ENCODE measurements at regions not wholly inside any gene's neighbourhood (a gene's known extent, or its start where the extent isn't known, plus 50 kb on each side); places are given as distances from the start of the nearest gene placed in this dataset.

DNA sequence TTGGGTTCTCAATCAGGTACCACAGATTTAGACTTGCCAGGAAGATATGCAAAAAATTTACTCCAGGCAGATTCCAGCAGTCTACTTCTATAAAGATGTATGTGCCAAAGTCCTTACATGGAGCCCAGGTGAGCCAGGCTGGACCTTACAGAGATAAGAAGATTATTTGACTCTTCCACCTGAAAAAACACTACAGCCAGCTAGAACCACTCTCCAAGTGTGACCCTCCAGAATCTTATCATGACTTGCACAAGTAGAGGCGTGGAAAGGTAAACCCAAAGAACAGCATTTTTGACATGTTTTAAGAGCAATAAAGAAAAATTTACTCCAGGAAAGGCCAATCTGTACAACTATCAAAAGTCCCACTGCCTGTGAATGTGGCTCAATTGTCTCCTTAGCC is 146.8 kb upstream of the DPT start:
- DNase-seq: no peak

DNA sequence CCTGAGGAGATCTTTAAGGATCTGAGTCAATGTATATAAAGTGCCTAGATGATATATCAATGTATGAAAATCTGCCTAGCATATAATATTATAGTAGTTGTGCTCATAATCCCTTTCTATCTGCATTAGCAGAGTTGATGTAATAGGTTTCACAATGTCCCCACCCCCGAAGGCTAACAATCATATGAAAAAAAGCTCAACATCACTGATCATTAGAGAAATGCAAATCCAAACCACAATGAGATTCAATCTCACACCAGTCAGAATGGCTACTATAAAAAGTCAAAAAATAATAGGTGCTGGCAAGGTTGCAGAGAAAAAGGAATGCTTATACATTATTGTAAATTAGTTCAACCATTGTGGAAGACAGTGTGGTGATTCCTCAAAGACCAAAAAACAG is 147.8 kb upstream of the DPT start:
- no peak for DNase-seq

GRCh38 chr1:168879896-168880734 is 151.1 kb upstream of the DPT start:
- DNase-seq: no peak

DNA sequence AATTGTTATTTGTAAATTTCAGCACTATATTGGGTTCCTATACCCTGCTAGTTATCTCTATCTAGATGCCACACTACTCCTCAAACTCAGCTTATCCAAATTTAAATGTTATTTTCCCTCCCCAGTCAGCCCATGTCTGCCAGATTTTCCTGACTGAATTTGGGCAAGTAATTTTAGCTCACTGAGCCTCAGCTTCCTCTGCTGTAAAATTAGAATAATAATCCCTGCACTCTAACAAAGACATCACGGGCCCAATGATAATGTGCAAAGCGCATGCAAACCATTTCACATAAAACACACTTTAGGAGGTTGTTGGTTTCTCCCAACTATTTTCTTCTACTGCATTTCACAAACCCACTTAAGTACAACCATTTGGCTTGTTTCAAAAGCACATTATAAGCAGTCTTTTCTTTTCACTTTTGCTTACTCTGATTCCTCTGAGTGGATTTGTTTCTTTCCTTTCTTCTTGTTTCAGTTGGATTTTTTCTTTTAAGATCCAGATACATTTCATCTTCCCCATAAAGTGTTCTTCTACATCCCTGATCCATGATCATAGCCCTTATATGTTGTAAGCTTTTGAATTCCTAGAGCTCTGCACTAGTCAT is 152.8 kb upstream of the DPT start:
- no peak for DNase-seq

DNA sequence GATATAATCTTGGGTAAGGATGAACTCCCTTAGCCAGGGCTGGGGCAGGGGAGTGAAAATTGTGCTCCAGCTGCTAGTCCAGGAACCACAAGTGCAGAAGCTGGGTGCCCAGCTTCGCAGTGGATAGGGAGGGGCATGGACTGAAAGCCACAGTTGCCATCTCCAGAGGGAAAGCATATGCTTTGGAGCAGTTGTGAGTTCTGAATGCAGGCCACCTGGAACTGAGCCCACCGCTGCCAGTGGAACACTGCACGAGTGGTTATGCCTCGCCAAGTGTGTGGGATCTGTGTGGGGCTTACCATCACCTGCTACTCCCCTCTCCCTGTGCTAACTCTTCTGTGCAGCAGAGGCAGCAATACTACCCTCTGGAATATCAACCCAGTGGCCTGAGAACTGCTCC is 158.4 kb upstream of the DPT start:
- DNase-seq: no peak

DNA sequence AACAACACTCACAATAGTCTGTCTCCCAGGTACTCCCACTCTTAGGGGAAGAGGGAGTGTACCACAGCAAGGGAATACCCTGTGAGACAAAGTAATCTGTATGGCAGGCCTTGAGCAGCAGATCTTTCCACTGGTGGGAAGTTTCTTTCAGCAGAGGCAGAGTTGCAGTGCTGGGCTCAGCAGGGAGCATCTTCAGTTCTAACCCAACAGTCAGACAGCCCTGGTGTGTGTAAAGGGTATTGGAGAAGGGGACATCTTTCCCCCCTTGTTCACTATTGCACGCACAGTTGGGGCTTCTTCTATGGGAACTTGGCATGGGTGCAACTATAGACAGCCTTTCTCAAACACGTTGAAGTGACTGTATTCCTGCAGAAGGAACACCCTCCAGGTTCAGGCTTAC is 159.4 kb upstream of the DPT start:
- no peak for DNase-seq

DNA sequence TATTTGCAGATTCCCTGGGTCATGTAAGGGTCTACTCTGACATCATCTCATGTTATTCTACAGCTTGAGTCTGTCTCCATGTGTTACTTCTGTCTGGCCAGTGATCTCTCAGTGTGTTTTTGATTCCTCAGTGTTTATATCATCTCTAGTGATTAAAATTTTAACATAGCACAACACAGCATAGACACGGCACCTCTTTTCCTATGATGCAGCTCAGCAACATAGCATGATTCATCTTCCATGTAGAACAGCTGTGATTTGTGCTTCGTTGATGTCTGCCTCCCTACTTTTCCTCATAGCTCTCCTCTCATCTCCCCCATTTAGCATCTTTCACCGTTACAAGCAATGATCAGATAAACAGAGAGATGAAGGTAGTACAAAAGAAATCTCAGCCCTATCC is 163.9 kb upstream of the DPT start:
- no peak for DNase-seq

DNA sequence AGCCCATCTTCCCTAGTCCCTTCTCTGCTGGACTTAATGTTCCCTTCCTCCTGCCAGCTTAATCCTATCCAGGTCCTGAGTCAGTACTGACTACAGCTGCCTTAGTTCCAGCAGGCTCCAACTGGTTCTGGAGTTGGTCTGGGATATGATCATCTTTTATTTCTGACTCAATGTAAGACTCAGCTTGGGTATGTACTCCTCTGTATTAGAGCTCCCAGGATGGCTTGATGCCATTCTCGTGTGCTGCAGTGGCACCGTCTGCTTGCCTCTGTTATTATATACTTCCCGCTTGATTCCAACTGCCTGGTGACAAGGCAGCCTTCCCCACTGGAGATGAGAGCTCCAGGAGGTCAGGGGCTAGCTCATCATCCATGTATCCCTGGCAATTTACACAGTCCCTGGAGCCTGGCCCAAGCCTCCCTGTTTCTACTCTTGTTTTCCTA is 164.4 kb upstream of the DPT start:
- DNase-seq: no peak

DNA sequence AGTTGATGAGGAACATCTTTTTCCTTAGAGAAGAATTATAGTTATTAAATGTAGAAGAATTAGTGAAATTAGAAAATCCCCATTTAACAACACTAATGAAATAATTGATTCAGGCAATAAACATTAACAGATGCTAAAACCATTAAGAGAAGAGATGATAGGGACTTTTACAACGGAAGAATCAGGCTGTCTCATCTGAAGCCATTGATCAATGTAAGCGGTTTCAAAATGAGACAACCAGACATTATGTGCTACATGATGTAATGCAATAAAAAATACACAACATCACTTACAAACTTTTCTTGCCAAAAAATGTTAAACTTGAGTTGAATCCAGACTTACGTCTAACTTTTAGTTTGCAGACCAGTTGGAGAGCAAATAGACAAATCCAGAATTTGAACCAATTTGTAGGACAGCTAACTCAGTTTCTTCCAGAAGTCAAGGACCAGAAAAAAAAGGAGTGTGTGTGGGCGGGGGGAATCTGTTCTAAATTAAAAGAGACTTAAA is 165.4 kb upstream of the DPT start:
- no peak for DNase-seq

DNA sequence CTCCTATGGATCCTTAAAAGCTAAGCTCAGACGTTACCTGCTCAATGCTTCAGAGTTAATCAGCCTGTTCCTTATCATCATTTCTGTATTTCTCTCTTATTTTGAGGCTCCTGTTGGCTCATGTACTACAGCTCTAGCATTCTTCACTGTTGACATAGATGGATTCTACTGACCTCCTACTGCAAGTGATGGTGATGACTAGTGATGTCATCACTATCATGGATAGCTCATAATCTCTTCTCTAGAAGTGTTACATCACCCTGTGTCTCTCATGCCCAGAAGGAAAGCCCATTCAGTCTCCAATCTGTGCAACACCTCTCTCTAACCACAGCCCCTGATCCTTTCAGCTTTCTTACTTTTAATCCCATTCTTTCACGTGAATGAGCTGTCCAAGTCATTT is 168.2 kb upstream of the DPT start:
- no peak for DNase-seq

DNA sequence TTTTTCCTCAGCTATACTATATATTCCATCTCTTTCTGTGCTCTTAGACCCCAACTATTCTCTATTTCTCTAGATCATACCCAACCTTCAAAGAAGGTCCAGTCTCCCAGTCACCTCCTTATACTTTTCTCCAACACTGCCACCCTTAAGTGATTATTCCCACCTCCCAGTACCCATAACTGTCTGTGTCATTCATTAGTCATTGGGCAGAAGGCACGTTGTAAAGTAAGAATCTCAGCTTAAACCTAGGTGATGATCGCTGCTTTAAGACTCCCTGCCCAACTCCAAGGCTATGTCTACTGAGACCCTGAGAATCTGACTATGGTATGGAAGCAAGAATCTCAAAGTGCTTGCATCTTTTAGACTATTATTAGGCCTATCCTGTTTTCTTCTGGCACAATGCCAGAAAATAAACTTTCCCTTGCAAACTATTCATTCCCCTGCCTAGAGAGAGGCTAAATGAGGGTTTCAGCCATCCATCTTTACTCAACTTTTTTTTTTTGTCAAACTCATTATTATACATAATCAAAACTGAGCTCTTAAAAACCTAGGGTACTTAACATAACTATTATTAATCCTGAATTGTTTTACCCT is 174.3 kb upstream of the DPT start:
- DNase-seq: no peak

DNA sequence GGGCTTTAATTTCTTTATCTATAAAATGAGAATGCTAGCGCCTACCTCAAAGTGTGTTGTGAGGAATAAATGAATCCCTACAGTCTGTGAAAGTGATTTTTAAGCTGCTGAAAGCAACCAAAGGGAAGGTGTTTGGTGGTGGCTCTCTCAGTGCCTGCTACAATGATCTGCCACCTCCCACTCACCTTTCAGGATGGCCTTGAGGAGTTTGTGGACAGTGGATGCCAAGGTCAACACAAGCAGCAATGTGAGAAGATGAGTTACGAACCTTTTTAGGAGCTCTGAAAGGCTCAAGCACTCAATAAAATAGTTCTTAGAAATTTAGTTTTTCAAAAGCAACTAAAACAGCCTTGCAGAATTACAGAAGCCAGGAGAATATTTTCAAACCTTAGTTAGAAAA is 176.6 kb upstream of the DPT start:
- no peak for DNase-seq

GRCh38 chr1:168906367-168906766 is 177.4 kb upstream of the DPT start:
- no peak for DNase-seq

- no peak for DNase-seq
Observed at GRCh38 chr1:168907053-168907452, 178.0 kb upstream of the DPT start.

DNA sequence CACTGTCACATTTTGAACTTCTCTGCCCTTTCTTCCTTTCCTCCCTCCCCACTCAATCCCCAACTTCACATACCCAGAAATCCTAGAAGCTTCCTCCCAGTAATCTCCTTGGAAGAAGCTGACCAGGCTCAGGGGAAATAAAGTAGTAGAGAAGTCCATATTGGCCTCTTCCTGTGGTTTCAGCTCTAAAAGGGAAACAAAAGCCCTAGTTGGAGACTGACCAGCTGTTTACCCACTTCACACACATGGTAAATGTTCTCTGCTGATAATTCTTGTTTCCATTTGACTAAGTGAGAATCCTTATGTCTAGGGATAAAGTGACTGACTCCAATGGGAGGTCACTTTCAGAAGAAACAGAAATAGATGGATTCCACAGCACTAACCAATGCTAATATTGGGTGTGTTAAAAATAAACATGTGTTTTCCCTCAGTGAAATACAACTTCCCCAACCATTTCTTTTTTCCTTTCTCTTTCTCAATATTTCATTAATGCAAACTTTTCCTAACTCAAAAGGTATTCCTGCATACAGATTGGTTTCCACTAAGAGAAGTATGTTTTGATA is 178.9 kb upstream of the DPT start:
- DNase-seq: no peak

GRCh38 chr1:168910403-168910802 is 181.4 kb upstream of the DPT start:
- no peak for DNase-seq

DNA sequence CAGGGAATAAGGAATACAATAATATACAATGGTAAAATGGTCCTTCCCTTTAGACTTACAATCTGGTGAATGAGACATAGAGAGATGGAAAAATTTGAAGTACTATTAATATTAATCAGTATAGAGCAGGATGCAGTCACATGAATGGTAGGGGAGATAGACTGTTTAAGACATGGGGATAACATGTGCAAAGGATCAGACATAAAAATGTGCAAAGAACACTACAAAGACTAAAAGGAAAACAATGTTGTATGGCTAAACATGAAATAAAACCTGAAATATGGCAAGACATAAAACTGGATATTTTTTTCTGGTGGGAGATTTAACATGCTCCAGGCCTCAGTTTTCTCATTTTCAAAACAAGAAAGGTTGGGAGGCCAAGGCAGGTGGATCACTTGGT is 182.4 kb upstream of the DPT start:
- no peak for DNase-seq

DNA sequence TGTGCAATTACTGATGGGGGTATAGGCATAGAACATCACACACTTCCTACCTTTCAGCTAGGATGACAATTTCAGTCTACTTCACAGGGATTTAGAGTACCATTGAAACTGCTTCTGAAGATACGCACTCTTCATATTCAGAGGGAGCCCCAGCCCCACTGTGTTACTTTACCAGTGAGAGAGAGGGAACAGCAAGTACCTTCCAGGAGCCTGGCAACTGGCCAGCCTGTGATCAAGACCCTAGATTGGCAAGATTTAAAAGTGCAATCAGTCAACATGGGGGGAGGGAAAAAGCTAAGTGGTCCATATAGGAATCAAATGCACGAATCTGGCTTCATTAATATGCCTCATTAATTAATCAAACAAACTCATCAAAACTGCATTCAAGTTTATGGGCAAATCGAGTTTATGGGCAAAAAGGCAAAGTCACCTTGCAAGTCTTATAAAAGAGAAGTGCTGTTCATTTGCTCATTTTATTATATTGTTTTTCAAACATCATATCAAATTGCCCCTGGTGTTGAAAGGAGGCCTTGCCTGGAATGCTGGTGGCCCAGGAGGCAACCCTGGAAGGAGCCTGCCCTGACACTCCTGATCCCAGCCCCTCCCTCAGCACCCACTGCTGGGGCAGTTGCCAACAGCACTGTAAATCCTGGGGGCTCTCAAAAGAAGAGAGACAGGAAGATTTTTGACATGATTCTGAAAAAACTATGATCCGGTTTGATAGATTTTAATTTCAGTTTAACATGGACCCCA is 184.9 kb upstream of the DPT start:
- no peak for DNase-seq

- DNase-seq: no peak
Observed at GRCh38 chr1:168917309-168917708, 188.3 kb upstream of the DPT start.

DNA sequence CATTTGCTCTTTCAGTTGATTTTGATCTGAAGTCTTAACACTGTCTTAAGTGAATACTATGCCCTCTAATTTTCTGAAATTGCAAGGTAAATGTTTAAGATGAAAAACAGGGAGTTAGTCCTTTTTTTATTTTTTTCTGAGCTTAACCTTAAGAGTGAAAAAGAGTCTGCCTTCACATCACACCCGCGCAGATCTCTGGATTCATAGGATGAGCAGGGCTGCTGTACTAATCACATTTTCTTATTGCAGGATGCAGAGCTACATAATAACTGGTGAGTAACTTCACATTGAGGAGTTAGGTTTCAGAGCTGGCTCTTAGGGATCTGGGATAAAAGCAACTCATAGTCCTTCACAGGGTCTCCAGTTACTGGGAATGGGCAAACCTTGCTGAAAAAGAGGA is 188.7 kb upstream of the ATP1B1 start:
- no peak for DNase-seq

GRCh38 chr1:168918860-168919741 is 187.4 kb upstream of the ATP1B1 start:
- DNase-seq: no peak
